NCI-H69 (cell line): ENCODE measurements at regions not wholly inside any gene's neighbourhood (a gene's known extent, or its start where the extent isn't known, plus 50 kb on each side); places are given as distances from the start of the nearest gene placed in this dataset.
"Not testable (repeated sequence)": the region's sequence is repeated elsewhere in the genome, so short reads cannot be mapped to it uniquely, and the experiment has no call there.

Experiments used
- DNase-seq: peaks from one replicate; lab custom pipeline; 2025; lab: John Stamatoyannopoulos, UW

DNA sequence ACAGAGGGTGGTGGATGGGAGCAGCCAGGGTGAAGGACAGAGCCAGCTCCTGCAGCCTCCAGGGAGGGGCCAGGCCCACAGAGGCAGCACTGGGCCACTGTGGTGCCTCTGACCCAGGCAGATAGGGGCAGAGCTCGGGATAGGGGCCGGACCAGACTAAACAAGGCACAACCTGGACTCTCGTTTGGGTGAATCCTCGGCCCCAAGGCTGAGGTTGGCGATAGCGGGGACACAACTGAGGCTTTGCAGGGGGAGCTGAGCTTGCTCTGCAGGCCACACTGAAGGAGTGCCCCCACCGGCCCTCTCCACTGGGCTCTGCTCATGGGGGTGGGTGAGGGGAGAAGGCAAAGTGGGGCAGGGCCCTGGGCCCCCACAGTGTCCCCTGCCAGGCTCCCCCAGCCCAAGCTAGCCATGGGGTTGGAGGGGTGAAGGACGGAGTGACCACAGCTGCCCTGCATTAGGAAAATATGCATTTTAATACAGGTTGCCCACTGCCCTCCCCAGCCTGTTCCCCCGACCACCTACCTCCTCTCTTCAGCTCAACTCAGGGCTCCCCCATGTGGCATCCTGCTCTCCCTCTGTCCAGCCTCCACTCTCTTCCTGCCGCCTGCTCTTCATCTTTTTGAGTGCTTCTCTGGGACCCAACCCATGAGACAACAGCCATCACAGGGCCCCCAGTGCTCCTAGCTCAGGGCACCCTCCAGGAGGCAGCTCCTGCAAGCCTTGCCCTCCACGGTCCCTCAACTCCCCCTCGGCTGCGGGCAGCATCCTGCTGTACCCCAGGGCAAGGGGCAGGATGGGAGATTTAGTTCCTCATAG lies 152.8 kb downstream of the INHBB start:
- DNase-seq: no peak

DNA sequence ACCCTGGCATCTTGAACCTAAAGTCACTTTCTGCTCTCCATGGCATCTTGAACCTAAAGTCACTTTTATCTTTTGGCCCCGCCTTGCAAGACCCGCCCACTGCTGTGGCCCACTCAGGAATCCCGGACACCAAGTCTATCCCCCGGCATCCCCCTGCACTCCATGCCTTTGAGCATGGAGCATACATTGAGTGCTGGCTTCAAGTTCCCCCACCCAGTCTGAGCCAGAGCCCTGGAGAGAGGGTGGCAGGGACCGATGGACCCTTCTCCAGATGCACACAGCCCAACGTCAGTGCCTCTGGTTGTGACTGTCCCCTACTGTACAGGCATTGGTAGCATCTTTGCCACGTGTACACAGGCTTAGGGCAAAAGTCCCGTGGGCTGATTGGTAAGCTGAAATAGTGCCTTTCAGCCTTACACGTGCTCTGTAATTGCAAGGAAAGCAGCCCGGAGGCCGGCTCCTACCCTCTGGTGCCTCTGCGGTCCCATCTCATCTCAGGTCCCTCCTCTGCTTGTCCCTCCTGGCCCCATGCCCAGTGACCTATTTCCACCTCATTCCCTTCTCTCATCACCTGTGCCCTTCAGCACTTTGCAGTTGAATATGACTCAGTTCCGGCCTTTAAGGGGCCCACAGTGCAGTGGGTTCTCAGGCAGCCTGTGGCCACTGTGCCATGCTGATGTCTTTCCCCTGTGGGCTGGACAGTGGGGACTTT lies 154.0 kb downstream of the INHBB start:
- DNase-seq: no peak

DNA sequence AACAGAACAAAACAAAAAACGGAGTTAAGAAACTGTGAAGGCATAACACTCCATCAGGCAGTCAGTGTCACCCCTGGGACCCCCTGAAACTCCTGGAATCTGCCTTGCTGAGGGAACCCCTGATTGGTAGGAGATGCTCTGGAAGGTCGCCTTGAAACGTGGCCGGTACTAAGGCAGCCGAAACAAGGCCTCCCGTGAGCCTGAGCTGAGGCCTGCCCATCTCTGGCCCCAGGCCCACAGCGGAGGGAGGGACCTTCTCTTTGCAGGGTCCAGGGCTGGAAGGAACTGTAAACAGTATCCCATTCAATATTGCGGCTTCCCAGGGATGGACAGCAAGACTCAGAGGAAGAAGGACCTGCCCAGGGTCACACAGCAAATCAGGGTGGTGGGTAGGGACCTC lies 155.7 kb downstream of the INHBB start:
- no peak for DNase-seq

DNA sequence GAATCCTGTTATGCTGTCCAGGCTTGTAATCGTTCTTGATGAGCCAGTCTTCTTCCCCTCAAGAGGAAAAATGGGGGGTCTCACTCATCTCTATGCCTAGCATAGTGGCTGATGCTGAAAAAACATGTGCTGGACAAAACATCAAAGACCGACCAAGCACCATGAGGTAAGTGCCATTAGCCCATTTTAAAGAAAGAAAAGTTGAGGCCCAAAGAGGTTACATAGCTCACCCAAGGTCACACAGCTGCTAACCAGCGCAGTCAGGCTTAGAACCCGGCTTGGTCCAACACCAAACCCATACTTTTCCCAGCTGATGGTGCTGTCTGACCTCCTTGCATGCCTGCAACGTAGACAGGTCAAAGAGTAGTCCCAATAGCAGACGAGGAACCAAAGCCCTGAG lies 156.4 kb downstream of the INHBB start:
- no peak for DNase-seq

DNA sequence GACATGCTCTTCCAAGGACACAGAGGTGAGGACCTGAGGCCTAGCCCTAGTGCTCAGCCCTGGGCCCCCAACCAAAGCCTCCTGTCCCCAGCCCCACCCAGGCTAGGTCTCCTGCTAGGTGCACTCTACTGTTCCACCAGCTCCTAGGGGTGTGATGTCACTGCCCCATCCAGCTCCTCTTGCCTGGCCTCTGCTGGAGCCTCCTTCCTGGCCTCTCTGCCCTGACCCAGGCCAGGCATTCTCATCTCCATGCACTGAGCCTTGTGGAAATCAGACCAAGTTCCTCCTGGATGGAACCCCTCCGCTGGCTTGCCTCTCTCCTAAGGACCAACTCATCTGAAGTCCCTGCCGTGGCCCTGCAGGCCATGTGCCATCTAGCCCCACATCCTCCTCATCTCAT lies 156.8 kb downstream of the INHBB start:
- no peak for DNase-seq

DNA sequence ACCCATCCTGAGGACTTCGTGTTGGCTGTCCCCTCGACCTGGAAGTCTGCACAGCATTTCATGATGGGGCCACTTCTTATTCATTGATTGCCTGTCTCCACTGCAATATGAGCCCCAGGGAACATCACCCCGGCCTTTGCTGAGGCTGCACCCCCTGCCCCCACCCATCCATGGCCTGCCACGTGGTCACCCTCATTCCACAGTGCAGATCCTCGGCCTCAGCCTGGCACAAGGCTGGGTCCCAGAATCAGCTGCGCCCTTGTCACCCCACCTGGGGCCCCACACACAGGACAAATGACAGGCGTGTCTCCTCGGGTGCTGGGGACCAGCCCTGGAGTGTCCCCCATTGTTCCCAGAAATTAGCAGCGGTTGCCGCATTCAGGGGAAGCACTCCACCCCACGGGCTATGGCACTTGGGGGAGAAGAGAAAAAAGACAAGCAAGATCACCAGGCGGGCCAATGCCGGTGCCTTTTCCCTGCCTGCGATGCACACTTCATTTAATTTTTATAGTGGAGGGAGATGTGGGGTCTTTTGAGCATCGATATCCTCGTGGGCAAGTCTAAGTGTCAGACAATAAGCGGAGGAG lies 157.4 kb downstream of the INHBB start:
- DNase-seq: no peak

DNA sequence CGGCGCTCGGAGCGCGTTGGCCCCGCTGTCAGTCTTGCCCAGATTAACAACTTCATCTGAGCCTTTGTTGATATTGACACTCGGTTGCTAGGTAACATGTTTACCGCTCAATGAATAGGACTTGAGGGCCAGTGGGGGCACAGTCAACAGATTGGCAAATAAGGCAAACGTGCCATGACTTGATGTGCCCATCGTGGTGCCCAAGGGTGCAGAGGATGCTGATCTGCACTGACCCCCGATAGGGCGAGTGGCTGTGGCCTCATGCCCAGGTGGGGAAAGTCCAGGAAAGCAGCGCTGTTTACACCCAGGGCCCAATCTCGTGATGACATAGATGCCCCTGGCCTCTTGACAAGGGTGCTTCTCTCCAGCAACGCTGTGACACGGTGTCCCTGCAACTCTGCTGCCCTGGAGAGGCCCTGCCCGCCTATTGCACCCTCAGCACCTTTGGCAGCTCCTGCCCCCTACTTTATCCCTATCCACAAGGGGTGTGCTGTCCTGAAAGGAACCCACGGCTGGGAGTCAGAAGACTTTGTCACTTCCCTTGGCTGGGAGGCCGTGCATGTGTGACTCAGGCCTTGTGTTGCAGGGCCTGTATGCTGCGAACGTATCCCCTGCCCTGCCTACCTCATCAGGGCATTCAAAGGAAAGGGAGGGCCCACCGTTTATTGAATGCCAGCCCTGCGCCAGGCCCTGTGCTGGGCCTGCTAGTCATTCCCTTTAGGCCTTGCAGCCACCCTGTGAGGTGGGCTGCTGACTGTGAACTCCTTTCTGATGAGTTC lies 158.0 kb downstream of the INHBB start:
- DNase-seq: no peak

DNA sequence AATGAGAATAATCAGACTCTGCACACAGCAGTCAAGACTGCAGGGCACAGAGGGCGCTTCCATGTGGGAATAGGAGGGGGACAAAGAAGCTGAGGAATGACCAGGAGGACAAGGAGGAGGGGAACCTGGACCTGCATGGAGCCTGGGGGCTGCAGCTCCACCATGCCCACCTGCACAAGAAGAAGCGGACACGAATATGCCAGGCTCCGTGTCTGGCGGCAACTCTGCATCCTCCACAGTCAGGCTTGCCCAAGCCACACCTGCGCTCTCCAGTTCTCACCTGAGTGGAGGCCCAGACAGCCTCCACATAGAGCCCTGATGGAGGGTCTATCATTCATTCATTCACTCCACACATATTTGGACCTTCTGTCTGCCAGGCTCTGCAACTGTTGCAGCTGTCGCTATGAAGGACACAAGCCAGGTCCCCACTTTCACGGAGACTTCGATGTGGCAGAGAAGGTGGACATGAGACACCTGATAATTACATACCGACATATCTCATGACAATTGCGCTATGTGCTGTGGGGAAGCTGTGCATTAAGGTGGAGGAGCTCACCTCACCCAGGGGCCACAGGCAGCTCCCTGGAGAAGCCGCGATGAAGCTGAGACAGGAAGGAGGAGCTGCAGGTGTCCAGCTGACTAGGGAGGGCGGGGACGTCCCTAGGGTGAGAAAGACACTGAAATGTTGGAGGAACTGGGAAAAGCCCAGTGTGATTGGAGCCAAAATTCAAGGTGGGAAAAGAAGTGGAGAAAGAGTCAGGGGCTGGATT lies 159.2 kb downstream of the INHBB start:
- peak; percentile 30 for DNase-seq

DNA sequence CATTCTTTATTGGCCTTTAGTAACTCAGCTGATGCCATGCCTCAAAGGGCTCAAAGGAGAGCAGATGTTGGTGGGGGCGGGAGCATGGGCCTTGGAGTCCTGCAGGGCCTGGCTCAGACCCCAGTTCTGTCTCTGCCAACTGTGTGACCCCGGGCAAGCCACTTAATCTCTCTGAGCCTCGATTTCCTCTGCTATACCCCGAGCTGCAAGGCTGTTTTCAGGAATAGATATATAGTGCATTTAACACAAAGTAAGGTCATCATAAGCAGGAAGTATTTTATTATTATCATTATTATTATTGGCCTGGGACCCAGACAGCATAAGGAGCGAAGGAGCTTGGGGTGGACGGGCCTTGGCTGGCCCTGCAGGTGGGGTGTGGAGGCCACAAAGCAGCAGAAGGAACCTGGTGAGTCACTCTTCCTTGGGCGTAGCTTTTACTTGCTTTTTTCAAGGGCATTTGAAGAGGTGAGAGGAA lies 162.7 kb downstream of the INHBB start:
- DNase-seq: peak; percentile 28

DNA sequence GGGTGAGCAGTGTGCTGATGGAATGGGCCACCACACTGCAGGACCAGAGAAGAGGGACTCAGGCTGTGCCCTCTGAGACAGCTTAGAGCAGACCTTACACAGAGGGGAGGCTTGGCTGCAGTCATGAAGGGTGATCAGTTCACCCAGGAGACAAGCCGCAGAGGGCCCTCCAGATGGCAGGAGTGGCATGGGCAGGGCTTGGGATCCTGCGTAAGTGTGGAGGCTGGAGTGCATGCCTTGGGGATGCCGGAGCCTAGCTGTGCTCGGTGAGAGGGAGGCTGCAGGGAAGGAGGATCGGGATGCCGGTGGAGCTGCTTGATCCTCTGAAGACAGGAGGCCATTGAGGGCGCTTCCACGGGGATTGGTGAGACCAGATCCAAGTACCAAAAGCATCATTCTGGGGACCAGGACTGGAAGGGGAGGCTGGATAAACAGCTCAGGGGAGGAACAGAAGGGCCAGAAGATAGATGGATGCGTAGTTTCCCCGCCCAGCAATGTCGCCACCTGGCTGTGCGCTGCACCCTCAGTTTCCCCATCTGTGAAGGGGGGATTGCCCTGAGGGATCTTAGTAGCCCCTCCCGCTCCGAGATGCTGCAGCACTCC lies 163.4 kb downstream of the INHBB start:
- DNase-seq: no peak

DNA sequence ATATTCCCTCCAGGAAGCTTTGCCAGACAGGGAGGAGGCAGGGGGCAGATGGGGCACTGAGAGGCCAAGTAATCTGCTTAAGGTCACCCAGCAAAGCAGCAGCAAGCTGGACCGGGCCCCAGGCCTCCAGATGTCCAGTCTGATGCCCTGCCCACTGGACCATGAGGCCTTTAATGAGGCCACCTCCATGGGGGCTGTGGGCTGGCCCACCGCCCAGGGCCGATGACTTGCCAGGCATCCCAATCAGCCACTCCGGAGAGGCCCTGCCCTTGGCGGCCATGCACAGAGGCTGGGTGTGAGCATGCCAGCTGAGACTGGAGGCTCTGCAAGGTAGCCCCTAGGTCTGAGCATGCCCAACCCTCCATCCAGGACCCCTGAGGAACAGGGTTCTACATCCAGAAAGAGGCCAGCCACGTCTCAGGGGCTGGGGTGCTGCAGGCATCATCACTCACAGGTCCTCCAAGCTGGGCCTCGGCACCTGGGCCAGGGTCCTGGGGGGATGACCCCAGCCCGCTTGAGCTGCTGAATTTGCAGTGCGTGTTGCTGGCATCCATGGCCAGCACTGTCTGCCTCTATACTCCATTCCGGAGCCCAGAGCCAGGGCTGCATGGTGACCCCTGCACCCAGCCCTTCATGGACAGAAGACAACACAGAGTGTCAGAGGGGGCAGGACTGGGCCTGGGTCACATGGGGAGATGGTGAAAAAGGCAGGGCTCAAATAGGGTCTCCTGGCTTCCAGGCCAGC lies 164.2 kb downstream of the INHBB start:
- no peak for DNase-seq

DNA sequence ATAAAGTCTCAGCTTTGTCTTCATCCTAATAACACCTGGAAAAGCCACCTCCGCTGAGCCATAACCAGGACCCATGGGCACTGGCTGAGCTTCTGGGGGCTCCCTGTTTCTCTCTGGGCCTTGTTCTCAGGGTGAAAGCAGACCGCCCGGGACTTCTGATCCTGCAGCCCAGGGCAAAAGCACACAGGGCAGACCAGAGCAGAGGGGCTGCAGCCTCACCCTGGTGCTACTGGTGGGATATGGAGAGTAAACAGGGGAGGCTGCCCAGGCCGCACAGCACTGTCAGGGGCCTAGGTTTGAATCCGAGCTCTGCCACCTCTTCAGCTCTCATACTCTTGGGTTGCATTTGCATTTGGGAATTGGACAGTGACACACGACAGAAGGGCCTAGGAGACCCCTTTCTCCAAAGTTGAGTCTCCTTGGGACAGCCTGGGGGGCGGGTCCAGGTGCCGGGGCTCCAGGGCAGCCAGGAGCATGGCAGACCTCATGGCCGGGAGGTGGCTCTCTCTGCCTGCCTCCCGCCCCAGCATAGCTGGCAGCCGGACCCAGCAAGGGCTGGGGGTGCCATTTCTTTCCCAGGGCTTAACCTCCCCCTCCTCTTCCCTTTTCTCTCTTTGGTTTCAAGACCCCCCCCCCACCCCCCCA lies 164.9 kb downstream of the INHBB start:
- no peak for DNase-seq

DNA sequence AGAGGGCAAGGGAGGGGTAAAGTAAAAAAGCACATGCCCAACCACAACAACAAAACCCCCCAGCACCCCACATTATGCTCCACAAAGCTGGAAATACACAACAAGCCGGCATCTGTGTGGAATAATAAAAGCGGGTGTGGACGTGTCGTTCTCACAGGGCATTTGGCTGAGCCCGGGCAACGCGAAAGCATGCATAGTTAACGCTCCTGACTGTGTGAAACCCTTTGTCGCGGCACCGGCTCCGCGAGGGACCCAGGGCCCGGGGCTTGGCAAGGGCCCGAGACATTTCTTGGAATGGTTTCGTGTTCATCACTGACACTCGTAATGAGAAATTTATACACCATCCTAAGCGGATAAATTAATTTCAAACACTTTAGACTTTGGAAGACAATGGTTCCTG lies 165.6 kb downstream of the INHBB start:
- no peak for DNase-seq

DNA sequence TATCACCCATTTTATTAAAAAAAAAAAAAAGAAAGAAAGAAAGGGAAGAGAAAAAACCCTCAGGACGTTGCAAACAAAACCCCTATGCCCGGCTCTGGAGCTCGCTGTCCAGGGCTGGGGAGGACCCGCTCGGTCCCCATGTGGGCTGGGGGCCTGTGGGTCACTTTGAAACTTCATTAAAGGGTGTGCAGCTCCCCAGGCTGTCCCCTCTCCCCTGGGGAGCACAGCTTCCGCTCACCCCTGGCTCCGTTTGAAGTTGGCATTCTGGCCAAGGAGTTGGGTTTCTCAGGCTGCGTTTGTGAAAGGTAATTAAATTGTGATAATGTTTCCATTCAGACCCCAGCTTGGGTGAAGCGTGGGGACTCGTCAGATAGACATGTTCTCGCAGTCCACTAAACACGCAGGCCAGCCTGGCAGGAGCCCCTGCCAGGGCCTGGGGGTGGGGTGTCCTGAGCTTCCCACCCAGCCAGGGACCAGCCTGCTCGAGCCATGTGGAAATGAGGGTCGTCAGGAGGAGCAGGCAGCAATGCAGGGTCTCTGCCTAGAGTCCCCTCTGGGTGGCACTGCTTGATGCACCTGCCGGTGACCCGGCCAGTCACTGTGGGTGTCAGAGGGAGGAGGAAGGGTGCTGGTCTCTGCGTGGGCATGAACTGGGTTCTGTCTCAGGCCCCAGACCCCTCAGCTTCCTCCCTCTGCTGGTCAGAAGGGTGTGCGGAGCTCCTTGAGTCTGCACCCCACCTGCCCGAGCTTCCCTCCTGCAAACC lies 166.2 kb downstream of the INHBB start:
- no peak for DNase-seq

DNA sequence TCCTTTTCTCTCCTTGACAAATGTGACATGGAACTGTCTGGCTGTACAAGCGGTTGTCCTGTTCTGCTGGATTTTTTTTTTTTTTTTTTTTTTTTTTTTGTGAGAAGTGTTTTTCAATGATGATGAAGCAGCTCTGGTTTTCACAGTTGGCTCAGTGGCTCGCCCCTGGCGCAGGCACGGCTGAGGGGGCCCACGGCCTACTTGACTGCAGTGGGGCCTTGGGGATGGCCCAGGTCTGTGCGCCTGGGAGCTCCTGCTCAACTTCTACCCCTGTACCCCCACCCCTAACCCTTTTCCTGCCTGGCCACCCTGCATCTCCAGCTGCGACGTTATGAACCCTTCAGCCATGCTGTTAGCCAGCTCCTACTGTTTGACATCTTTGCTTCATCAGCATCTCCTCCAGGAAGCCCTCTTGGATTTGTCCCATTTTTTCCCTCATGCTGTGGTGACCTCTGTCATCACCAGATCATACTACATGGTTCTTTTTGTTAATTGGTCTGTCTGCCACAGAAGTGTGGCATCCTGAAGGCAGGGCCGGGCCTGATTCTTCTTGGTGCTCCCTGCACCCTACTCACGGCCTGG lies 167.9 kb downstream of the INHBB start:
- no peak for DNase-seq

DNA sequence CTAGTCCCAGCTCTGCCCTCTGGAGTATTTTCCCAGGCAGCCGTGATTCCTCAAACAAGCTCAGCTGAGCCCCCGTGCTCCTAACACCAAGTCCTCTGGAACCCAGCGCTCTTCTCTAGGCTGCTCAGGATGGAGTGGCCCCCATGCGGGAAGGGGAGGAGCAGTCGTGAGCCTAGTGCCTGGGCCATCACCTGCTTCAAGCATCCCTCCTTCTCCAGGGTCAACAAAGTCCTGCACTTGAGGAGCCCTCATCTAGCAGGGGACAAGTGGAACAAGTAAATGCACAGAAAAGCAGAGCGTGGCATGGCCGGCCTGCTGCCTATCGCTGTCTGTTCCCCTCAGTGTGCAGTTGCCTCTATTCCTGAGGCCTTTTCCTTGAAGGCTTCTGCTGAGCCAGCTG lies 168.6 kb downstream of the INHBB start:
- no peak for DNase-seq

DNA sequence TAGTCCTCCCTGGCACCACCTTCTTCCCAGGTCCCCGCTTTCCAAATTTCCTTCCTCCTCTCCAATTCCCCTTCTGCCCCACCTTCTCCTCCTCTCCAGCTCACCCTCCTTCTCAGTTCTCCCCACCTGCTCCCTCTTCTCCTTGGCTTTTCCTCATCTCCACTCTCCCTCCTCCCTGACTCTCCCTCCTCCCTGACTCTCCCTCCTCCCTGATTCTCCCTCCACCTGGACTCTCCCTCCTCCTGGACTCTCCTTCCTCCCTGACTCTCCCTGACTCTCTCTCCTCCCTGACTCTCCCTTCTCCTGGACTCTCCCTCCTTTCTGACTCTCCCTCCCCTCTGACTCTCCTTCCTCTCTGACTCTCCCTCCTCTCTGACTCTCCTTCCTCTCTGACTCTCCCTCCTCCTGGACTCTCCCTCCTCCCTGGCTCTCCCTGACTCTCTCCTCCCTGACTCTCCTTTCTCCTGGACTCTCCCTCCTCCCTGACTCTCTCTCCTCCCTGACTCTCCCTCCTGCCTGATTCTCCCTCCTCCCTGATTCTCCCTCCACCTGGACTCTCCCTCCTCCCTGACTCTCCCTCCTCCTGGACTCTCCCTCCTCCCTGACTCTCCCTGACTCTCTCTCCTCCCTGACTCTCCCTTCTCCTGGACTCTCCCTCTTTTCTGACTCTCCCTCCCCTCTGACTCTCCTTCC lies 169.3 kb downstream of the INHBB start:
- DNase-seq: not testable (repeated sequence)
